ENCODE measurements at regions not wholly inside any gene's neighbourhood (a gene's known extent, or its start where the extent isn't known, plus 50 kb on each side); places are given as distances from the start of the nearest gene placed in this dataset.
A peak's percentile ranks its signal among the peaks of the same experiment; 100 is the strongest.

- TF ChIP-seq YY1 (IDR thresholded peaks at IDR 0.05; ENCODE audit: low read depth) (no peak), MAX (IDR thresholded peaks at IDR 0.05) (no peak), RAD21 (IDR thresholded peaks at IDR 0.05; ENCODE audit: low read depth) (no peak), TAF1 (IDR thresholded peaks at IDR 0.05; ENCODE audit: low read depth) (no peak), CREB1 (IDR thresholded peaks at IDR 0.05; ENCODE audit: low read depth) (no peak), EGR1 (IDR thresholded peaks at IDR 0.05) (no peak), FOXM1 (IDR thresholded peaks at IDR 0.05; ENCODE audit: borderline replicate concordance, low read depth) (no peak), REST (IDR thresholded peaks at IDR 0.05; ENCODE audit: low read depth) (no peak)
These were observed 396.1 kb upstream of the KLF6 start for GRCh38 chr10:4181081-4181480.

- TF ChIP-seq TAF1 (IDR thresholded peaks at IDR 0.05; ENCODE audit: low read depth): no peak
- TF ChIP-seq NFIC (IDR thresholded peaks at IDR 0.05): no peak
- no peak for TF ChIP-seq REST (IDR thresholded peaks at IDR 0.05; ENCODE audit: low read depth)
- no peak for TF ChIP-seq USF1 (IDR thresholded peaks at IDR 0.05)
These were observed 392.8 kb upstream of the KLF6 start for GRCh38 chr10:4177791-4178190.

GRCh38 chr10:4176500-4177281, 391.7 kb upstream of the KLF6 start:
- TF ChIP-seq EP300 (IDR thresholded peaks at IDR 0.05; ENCODE audit: borderline replicate concordance) (no peak), ZBTB7A (IDR thresholded peaks at IDR 0.05; ENCODE audit: low read depth) (no peak), YY1 (IDR thresholded peaks at IDR 0.05; ENCODE audit: low read depth) (no peak), NFIC (IDR thresholded peaks at IDR 0.05) (no peak), EGR1 (IDR thresholded peaks at IDR 0.05) (no peak), TAF1 (IDR thresholded peaks at IDR 0.05; ENCODE audit: low read depth) (no peak), RAD21 (IDR thresholded peaks at IDR 0.05; ENCODE audit: low read depth) (no peak), TEAD4 (IDR thresholded peaks at IDR 0.05) (no peak)

GRCh38 chr10:4174197-4174596, 389.2 kb upstream of the KLF6 start:
- TF ChIP-seq USF1 (IDR thresholded peaks at IDR 0.05): no peak
- peak; percentile 22; the same call in 1 of the 2 replicates for TF ChIP-seq RAD21 (IDR thresholded peaks at IDR 0.05; ENCODE audit: low read depth)

GRCh38 chr10:4170633-4171314, 385.8 kb upstream of the KLF6 start:
- TF ChIP-seq NFIC (IDR thresholded peaks at IDR 0.05): no peak

- no peak for TF ChIP-seq EP300 (IDR thresholded peaks at IDR 0.05; ENCODE audit: borderline replicate concordance)
- no peak for TF ChIP-seq CEBPB (IDR thresholded peaks at IDR 0.05)
- no peak for TF ChIP-seq RAD21 (IDR thresholded peaks at IDR 0.05; ENCODE audit: low read depth)
- no peak for TF ChIP-seq CREB1 (IDR thresholded peaks at IDR 0.05; ENCODE audit: low read depth)
- TF ChIP-seq YY1 (IDR thresholded peaks at IDR 0.05; ENCODE audit: low read depth): no peak
These were observed 385.2 kb upstream of the KLF6 start for GRCh38 chr10:4170181-4170580.

GRCh38 chr10:4169448-4169847, 384.4 kb upstream of the KLF6 start:
- TF ChIP-seq CEBPB (IDR thresholded peaks at IDR 0.05) (no peak), TAF1 (IDR thresholded peaks at IDR 0.05; ENCODE audit: low read depth) (no peak), EP300 (IDR thresholded peaks at IDR 0.05; ENCODE audit: borderline replicate concordance) (no peak), ZBTB7A (IDR thresholded peaks at IDR 0.05; ENCODE audit: low read depth) (no peak), YY1 (IDR thresholded peaks at IDR 0.05; ENCODE audit: low read depth) (no peak), CREB1 (IDR thresholded peaks at IDR 0.05; ENCODE audit: low read depth) (no peak), MAX (IDR thresholded peaks at IDR 0.05) (no peak), EGR1 (IDR thresholded peaks at IDR 0.05) (no peak), REST (IDR thresholded peaks at IDR 0.05; ENCODE audit: low read depth) (no peak), NFIC (IDR thresholded peaks at IDR 0.05) (no peak), USF1 (IDR thresholded peaks at IDR 0.05) (no peak)

Data from Ishikawa (cell line).